AG10803 (cell line): ENCODE measurements at regions not wholly inside any gene's neighbourhood (a gene's known extent, or its start where the extent isn't known, plus 50 kb on each side); places are given as distances from the start of the nearest gene placed in this dataset.

Experiments used
- DNase-seq: peaks from one replicate; pipeline ENCODE4 v3.0.0; 2010; ENCODE audit warnings: low read depth
- H3K4me3 ChIP-seq: 2 replicates; pipeline ENCODE4 v1.5.1; 2011; ENCODE audit warnings: mild to moderate bottlenecking, low read length, control low read depth
- TF ChIP-seq, protein P1 (sequence below): conservative IDR thresholded peaks from 2 replicates; pipeline ENCODE4 v1.5.1; 2011; ENCODE audit warnings: mild to moderate bottlenecking, low read length, control low read depth, inconsistent platforms

DNA sequence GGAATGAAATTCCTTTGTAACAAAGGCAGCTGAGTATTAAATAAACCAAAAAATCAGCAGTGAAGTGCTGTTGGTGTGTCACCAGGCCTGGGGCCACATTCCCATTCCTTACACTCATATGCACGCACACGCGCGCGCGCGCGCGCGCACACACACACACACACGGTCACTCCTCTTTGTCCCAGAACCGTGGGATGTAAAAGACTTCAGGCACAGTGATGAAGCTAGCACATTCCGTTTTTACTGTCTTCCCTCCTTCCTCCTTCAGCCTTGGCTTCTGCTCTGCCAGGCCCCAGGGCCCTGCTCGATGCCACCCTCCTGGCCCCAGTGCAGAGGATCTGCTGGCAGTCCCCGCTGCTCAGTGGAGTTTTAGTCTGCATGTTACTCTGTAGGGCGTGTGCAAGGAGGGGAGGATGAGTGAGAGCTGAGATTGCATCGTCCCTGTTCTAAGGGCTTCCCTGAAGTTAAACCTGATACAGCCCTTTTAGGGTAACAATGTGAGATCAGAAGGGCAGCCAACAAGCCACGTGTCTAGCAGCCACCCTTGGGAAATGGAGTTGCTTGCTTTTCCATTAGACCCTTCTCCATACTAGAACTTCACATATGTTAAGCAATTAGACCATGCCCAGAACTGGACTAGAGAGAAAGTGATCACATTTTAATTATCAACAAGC, 71.7 kb upstream of the WDR26 start:
- no peak overlapping the region for H3K4me3 ChIP-seq
- TF ChIP-seq, protein P1, sequence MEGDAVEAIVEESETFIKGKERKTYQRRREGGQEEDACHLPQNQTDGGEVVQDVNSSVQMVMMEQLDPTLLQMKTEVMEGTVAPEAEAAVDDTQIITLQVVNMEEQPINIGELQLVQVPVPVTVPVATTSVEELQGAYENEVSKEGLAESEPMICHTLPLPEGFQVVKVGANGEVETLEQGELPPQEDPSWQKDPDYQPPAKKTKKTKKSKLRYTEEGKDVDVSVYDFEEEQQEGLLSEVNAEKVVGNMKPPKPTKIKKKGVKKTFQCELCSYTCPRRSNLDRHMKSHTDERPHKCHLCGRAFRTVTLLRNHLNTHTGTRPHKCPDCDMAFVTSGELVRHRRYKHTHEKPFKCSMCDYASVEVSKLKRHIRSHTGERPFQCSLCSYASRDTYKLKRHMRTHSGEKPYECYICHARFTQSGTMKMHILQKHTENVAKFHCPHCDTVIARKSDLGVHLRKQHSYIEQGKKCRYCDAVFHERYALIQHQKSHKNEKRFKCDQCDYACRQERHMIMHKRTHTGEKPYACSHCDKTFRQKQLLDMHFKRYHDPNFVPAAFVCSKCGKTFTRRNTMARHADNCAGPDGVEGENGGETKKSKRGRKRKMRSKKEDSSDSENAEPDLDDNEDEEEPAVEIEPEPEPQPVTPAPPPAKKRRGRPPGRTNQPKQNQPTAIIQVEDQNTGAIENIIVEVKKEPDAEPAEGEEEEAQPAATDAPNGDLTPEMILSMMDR: no peak
- peak; percentile 61 for DNase-seq

DNA sequence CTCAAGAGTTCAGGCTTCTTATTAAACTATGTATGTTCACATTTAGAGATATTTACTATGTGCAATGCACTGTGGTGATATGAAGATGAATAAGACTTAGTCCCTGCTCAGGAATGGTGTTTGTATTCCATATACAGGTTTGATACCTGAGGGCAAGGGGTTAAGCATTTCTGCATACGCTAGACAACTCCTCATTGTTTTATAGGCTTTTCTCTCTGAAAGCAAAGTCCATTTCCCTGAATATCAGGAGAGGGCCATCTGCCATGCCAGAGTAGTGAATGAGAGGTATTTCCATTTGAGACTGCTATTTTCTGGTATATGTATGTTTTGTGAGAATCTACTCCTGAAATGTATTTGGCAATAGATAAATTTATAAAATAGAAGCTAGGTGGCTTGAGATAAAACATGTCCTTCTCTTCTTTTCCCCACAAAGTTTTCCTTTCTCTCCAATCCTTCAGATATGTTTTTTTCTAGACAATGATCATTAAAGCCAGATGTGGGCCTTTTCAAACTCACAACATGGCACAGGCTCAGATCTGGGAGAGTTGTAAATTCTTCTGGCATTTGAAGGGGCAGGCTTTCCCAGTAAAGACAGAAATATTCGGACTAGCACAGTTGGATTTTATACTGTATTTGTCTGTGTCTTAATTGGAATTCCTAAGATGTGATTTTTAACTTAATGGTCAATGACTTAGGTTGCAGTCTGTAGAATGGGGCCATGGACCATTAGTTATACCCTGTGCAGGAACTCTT, 73.3 kb upstream of the WDR26 start:
- H3K4me3 ChIP-seq: no peak overlapping the region
- TF ChIP-seq, protein P1: no peak
- DNase-seq: peak; percentile 86

DNA sequence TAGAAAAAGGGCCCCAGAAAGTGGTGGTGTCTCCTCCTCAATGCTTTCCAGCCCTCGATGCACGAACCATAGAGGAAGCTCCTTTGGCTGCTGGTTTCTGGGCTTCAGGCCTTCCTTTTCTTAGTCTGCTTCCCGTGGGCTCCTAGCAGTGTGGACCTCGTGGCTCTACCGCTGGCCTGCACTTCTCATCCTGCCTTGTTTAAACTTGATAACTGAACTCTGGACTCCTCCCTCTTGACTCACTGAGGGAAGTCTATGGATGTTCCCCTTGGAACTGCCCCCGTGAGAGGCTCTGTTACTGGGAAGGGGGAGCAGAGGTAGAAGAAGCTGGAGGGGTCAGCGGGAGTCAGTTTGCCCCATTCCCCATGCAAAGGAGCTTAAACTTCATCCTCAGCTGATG, 75.3 kb upstream of the WDR26 start:
- H3K4me3 ChIP-seq: no peak overlapping the region
- no peak for DNase-seq
- TF ChIP-seq, protein P1: no peak

DNA sequence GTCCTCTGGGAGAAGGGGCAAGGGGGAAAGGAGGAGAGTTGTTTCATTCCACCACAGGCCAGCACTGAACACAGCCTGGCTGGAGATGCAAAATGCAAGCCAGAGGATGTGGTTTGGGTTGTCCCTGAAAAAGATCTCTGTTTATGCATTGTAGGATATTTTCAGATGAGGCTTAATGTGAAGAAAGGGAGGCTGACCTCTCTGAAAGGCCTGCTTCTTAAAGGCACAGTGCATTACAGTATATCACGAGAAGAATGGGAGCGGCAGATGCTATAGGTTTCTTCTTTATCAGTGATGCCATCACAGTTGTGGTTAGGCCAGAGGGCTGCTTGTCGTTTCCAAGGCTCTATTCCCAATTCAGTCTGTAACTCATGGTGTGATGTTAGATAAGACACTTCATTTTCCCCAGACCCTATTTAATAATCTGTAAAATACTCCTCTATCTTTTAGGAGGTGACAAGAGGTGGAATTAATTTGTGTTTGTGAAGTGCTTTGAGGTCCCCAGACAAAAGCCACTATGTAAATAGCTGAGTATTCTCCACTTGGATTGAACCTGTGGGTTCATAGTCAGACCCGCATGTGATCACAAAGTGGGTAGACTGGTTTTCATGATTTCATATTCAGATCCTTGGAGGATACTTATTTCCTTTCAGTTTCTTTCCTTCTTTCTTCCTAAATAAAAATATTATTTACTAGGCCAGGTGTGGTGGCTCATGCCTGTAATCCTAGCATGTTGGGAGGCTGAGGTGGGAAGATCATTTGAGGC, 76.5 kb upstream of the WDR26 start:
- peak; percentile 64 for DNase-seq
- H3K4me3 ChIP-seq: no peak overlapping the region
- TF ChIP-seq, protein P1: no peak

DNA sequence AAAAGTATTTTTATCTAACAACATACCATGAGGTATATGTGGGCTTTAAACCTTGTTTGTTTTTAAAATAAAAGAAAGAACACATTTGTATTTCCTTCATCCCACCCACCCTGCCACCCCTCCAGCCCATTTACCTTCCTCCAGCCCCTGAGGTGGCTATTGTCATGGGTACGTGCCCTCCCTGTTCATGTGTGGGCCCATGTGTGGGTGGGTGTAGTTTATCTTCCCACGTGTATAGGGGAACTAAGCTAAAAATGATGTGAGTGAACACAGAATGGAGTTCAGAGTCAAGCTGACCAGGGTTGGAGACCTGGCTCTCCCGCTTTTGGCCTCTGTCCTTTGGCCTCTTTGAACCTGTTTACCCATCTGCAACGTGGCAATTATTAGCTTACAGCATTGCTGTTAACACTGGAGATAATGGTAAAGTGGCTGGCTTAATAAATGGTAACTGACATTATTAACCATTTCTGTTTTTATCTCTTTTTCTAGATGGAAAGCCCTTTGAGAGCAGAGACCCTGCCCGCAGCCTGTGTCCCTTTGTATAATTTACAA, 78.1 kb upstream of the WDR26 start:
- DNase-seq: no peak
- TF ChIP-seq, protein P1: no peak

DNA sequence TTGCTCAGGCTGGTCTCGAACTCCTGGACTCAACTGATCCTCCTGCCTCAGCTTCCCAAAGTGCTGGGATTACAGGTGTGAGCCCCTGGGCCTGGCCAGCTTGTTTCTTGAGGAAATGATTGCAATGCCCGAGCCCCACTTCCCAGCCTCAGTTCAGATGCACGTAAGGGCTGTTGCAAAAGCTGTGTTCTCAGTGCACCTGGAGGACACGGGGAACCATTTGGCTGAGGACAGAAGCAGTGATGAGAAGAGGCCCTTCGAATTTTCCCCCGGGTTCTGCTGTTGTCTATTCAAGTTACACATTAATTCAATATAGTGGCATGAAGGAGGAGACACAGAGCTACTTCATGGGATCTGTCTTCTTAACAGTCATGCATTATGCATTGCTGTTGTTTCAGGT, 78.8 kb upstream of the WDR26 start:
- no peak for DNase-seq
- TF ChIP-seq, protein P1: no peak
- no peak overlapping the region for H3K4me3 ChIP-seq

More for the DNA sequence above, 78.1 kb upstream of the WDR26 start:
- no peak overlapping the region for H3K4me3 ChIP-seq
